MCF 10A (cell line): ENCODE measurements at regions not wholly inside any gene's neighbourhood (a gene's known extent, or its start where the extent isn't known, plus 50 kb on each side); places are given as distances from the start of the nearest gene placed in this dataset.

ENCODE experiments used
- BruUV-seq: library from RNA; stranded (reverse); fragments of 400-500 nt; replicated peaks from 2 replicates; lab custom pipeline; 2021; lab: Mats Ljungman, UMichigan
- CTCF ChIA-PET: fragments of 300-600 bp; sonication (Branson Sonifier 250); formaldehyde crosslinking; extraction: SDS; loops from one replicate; lab custom pipeline; 2021; ENCODE audit warnings: antibody characterized with exemption, inconsistent platforms; lab: Yijun Ruan, JAX
- POLR2A ChIA-PET: fragments of 300-600, 350-650 bp; sonication (Branson Sonifier 250); formaldehyde crosslinking; extraction: SDS; loops from one replicate; lab custom pipeline; 2020; ENCODE audit warnings: antibody characterized with exemption, inconsistent platforms; lab: Yijun Ruan, JAX
- DNase-seq: peaks from one replicate; pipeline ENCODE4 v3.0.0-alpha.2; 2018; ENCODE audit not compliant: unreplicated experiment
- H3K27ac Mint-ChIP-seq: one replicate; pipeline ENCODE4 v1.8.0; 2022; ENCODE audit warnings: mild to moderate bottlenecking, low read depth, mixed read lengths; ENCODE audit not compliant: unreplicated experiment
- H3K27me3 Mint-ChIP-seq: one replicate; pipeline ENCODE4 v1.8.0; 2022; ENCODE audit warnings: mixed read lengths; ENCODE audit not compliant: insufficient read depth, unreplicated experiment
- H3K36me3 Mint-ChIP-seq: one replicate; pipeline ENCODE4 v1.8.0; 2022; ENCODE audit warnings: mild to moderate bottlenecking, moderate library complexity, mixed read lengths; ENCODE audit not compliant: insufficient read depth, unreplicated experiment
- H3K4me1 Mint-ChIP-seq: one replicate; pipeline ENCODE4 v1.8.0; 2022; ENCODE audit warnings: mixed read lengths; ENCODE audit not compliant: insufficient read depth, unreplicated experiment
- H3K4me3 Mint-ChIP-seq: one replicate; pipeline ENCODE4 v1.8.0; 2022; ENCODE audit warnings: mild to moderate bottlenecking, moderate library complexity, mixed read lengths; ENCODE audit not compliant: unreplicated experiment
- H3K9me3 Mint-ChIP-seq: one replicate; pipeline ENCODE4 v1.8.0; 2022; ENCODE audit warnings: mixed read lengths; ENCODE audit not compliant: unreplicated experiment
- intact Hi-C: fragments of 100-400 bp; cut with micrococcal nuclease; formaldehyde crosslinking; loops from 2 replicates; pipeline ENCODE4 v1.14.1; 2022
- TF ChIP-seq, protein P1 (sequence below): fragments of 200-600 bp; IDR thresholded peaks from one replicate; pipeline ENCODE4 v1.8.0; 2022; ENCODE audit warnings: antibody characterized with exemption, mild to moderate bottlenecking; ENCODE audit not compliant: unreplicated experiment

- H3K27me3 Mint-ChIP-seq: no peaks in the 10 kb centered on the region
- no peaks in the 10 kb centered on the region for H3K4me1 Mint-ChIP-seq
- DNase-seq: no peak
- H3K27ac Mint-ChIP-seq: no peak overlapping the region
- TF ChIP-seq, protein P1, sequence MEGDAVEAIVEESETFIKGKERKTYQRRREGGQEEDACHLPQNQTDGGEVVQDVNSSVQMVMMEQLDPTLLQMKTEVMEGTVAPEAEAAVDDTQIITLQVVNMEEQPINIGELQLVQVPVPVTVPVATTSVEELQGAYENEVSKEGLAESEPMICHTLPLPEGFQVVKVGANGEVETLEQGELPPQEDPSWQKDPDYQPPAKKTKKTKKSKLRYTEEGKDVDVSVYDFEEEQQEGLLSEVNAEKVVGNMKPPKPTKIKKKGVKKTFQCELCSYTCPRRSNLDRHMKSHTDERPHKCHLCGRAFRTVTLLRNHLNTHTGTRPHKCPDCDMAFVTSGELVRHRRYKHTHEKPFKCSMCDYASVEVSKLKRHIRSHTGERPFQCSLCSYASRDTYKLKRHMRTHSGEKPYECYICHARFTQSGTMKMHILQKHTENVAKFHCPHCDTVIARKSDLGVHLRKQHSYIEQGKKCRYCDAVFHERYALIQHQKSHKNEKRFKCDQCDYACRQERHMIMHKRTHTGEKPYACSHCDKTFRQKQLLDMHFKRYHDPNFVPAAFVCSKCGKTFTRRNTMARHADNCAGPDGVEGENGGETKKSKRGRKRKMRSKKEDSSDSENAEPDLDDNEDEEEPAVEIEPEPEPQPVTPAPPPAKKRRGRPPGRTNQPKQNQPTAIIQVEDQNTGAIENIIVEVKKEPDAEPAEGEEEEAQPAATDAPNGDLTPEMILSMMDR: no peak
- intact Hi-C loops: no loop called here
- no peak overlapping the region for H3K4me3 Mint-ChIP-seq
- peaks cover 5% of the 10 kb centered on the region for H3K36me3 Mint-ChIP-seq
- CTCF ChIA-PET: interaction anchor here (0.6 kb wide), 1 partner anchor 307 kb away, joined by 3 read pairs; no protein-coding TSS in a partner anchor
- BruUV-seq: no TSS peak
- POLR2A ChIA-PET: no interaction called here
- peaks cover 19% of the 10 kb centered on the region for H3K9me3 Mint-ChIP-seq
Measured at GRCh38 chr17:22435231-22435974, 743.1 kb downstream of the KCNJ18 start.

- Mint-ChIP-seq H3K4me1 (no peaks in the 10 kb centered on the region), H3K4me3 (no peak overlapping the region), H3K27ac (no peak overlapping the region), H3K9me3 (peaks cover 37% of the 10 kb centered on the region), H3K27me3 (no peaks in the 10 kb centered on the region), H3K36me3 (no peaks in the 10 kb centered on the region)
- no TSS peak for BruUV-seq
- POLR2A ChIA-PET: no interaction called here
- TF ChIP-seq, protein P1: no peak
- intact Hi-C loops: no loop called here
- DNase-seq: no peak
- CTCF ChIA-PET: no interaction called here
Measured at GRCh38 chr17:22441776-22442175, 749.5 kb downstream of the KCNJ18 start.

DNA sequence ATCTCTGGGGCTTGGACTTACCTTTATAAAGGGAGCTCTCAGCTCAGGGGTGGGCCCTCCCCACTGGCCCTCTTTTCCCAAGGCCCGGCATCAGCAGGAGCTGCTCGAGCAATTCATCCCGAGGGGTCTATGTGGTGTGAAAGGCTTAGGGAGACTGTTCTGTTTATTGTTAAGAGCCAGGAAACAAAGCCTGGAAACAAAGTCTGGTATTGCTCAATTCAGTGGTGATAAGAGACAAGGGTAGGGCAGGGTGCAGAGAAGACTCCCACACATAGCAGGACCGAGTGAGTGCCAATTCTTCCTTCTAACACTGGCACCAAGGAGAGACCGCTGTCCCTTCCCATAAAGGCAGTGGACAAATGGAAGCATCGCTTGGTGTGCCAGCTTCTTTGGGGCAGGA lies 750.7 kb downstream of the KCNJ18 start:
- H3K27ac Mint-ChIP-seq: no peak overlapping the region

GRCh38 chr17:22453181-22453580 lies 760.9 kb downstream of the KCNJ18 start:
- intact Hi-C loops: no loop called here
- Mint-ChIP-seq H3K9me3 (peaks cover 40% of the 10 kb centered on the region), H3K4me1 (no peaks in the 10 kb centered on the region), H3K4me3 (no peak overlapping the region), H3K27me3 (no peaks in the 10 kb centered on the region), H3K27ac (no peak overlapping the region), H3K36me3 (no peaks in the 10 kb centered on the region)
- DNase-seq: no peak
- no TSS peak for BruUV-seq
- POLR2A ChIA-PET: no interaction called here
- TF ChIP-seq, protein P1: no peak
- CTCF ChIA-PET: no interaction called here

More for the DNA sequence above, 750.7 kb downstream of the KCNJ18 start:
- Mint-ChIP-seq H3K36me3 (no peaks in the 10 kb centered on the region), H3K4me1 (no peaks in the 10 kb centered on the region), H3K9me3 (peaks cover 38% of the 10 kb centered on the region), H3K27me3 (no peaks in the 10 kb centered on the region), H3K4me3 (no peak overlapping the region)
- ChIA-PET CTCF (no interaction called here), POLR2A (no interaction called here)
- DNase-seq: no peak
- TF ChIP-seq, protein P1: no peak
- intact Hi-C loops: no loop called here
- BruUV-seq: no TSS peak
